ENCODE measurements at regions not wholly inside any gene's neighbourhood (a gene's known extent, or its start where the extent isn't known, plus 50 kb on each side); places are given as distances from the start of the nearest gene placed in this dataset.

DNA sequence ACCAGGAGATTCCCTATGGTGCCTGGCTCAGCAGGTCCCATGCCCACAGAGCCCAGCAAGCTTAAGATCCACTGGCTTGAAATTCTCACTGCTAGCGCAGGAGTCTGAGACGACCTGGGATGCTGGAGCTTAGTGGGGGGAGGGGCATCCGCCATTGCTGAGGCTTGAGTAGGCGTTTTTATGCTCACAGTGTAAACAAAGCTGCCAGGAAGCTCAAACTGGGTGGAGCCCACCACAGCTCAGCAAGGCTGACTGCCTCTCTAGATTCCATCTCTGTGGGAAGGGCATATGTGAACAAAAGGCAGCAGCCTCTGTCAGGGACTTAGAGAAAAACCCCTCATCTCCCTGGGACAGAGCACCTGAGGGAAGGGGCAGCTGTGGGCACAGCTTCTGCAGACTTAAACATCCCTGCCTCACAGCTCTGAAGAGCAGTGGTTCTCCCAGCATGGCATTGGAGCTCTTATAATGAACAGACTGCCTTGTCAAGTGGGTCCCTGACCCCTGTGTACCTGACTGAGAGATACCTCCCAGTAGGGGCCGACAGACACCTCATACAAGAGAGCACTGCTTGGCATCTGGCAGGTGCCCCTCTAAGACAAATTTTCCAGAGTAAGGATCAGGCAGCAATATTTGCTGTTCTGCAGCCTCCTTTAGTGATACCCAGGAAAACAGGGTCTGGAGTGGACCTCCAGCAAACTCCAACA, 231.5 kb upstream of the SETMAR start:
- TF ChIP-seq, protein P1, sequence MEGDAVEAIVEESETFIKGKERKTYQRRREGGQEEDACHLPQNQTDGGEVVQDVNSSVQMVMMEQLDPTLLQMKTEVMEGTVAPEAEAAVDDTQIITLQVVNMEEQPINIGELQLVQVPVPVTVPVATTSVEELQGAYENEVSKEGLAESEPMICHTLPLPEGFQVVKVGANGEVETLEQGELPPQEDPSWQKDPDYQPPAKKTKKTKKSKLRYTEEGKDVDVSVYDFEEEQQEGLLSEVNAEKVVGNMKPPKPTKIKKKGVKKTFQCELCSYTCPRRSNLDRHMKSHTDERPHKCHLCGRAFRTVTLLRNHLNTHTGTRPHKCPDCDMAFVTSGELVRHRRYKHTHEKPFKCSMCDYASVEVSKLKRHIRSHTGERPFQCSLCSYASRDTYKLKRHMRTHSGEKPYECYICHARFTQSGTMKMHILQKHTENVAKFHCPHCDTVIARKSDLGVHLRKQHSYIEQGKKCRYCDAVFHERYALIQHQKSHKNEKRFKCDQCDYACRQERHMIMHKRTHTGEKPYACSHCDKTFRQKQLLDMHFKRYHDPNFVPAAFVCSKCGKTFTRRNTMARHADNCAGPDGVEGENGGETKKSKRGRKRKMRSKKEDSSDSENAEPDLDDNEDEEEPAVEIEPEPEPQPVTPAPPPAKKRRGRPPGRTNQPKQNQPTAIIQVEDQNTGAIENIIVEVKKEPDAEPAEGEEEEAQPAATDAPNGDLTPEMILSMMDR (IDR thresholded peaks at IDR 0.05), result no peak
- TF ChIP-seq POLR2A (IDR thresholded peaks at IDR 0.05), result no peak

All from testis (tissue), 2 donors.